Esophagus mucosa (tissue), 1 donor: ENCODE measurements at regions not wholly inside any gene's neighbourhood (a gene's known extent, or its start where the extent isn't known, plus 50 kb on each side); places are given as distances from the start of the nearest gene placed in this dataset.
"Not testable (repeated sequence)": the region's sequence is repeated elsewhere in the genome, so short reads cannot be mapped to it uniquely, and the experiment has no call there.

ENCODE experiments used
- ATAC-seq: fragments of 200-7000 bp; cut with Tn5 transposase; one replicate; pipeline ENCODE4 v1.9.1; 2020
- donor health status: DM: yes; HTN: yes; CAD: no.

- ATAC-seq = no peak
Measured at GRCh38 chr14:87628780-87629179, 364.2 kb downstream of the GALC start.

GRCh38 chr14:87628129-87628528, 364.9 kb downstream of the GALC start:
- ATAC-seq = no peak

- no peak for ATAC-seq
Measured at GRCh38 chr14:87626266-87626665, 366.7 kb downstream of the GALC start.

- no peak for ATAC-seq
Measured at GRCh38 chr14:87623616-87624015, 369.4 kb downstream of the GALC start.

- ATAC-seq = no peak
Measured at GRCh38 chr14:87617079-87617478, 375.9 kb downstream of the GALC start.

GRCh38 chr14:87615822-87616679, 376.9 kb downstream of the GALC start:
- peak; percentile 32 for ATAC-seq

GRCh38 chr14:87615047-87615446, 377.9 kb downstream of the GALC start:
- ATAC-seq = no peak

- no peak for ATAC-seq
Measured at GRCh38 chr14:87613881-87614280, 379.1 kb downstream of the GALC start.

GRCh38 chr14:87607056-87607455, 385.9 kb downstream of the GALC start:
- not testable (repeated sequence) for ATAC-seq

GRCh38 chr14:87601036-87601435, 391.9 kb downstream of the GALC start:
- no peak for ATAC-seq

GRCh38 chr14:87600240-87600639, 392.7 kb downstream of the GALC start:
- ATAC-seq = no peak

GRCh38 chr14:87581298-87581697, 411.7 kb downstream of the GALC start:
- ATAC-seq = no peak

- no peak for ATAC-seq
Measured at GRCh38 chr14:87579036-87579435, 413.9 kb downstream of the GALC start.

GRCh38 chr14:87575378-87575777, 417.6 kb downstream of the GALC start:
- ATAC-seq = no peak

GRCh38 chr14:87573591-87573990, 419.4 kb downstream of the GALC start:
- no peak for ATAC-seq

GRCh38 chr14:87567618-87568295, 425.2 kb downstream of the GALC start:
- ATAC-seq = no peak

- no peak for ATAC-seq
Measured at GRCh38 chr14:87566991-87567390, 426.0 kb downstream of the GALC start.

GRCh38 chr14:87547536-87547935, 445.4 kb downstream of the GALC start:
- ATAC-seq = no peak

- ATAC-seq = no peak
Measured at GRCh38 chr14:87542288-87542687, 450.7 kb downstream of the GALC start.

- no peak for ATAC-seq
Measured at GRCh38 chr14:87540339-87540738, 452.6 kb downstream of the GALC start.

GRCh38 chr14:87529081-87529480, 463.9 kb downstream of the GALC start:
- no peak for ATAC-seq

GRCh38 chr14:87526731-87527130, 466.3 kb downstream of the GALC start:
- no peak for ATAC-seq

GRCh38 chr14:87524011-87524410, 469.0 kb downstream of the GALC start:
- ATAC-seq = no peak

GRCh38 chr14:87522575-87522974, 470.4 kb downstream of the GALC start:
- ATAC-seq = no peak
